ENCODE measurements at regions not wholly inside any gene's neighbourhood (a gene's known extent, or its start where the extent isn't known, plus 50 kb on each side); places are given as distances from the start of the nearest gene placed in this dataset.

GRCh38 chrX:124501586-124501985 is 155.2 kb downstream of the SH2D1A start:
- H3K27ac ChIP-seq, result no peak overlapping the region
- TF ChIP-seq ZFX (IDR thresholded peaks at IDR 0.05), result no peak
- TF ChIP-seq CTCF (conservative IDR thresholded peaks at IDR 0.05), result no peak

- no peak overlapping the region for H3K27ac ChIP-seq
Measured at GRCh38 chrX:124502166-124502565, 155.8 kb downstream of the SH2D1A start.

GRCh38 chrX:124502599-124502998 is 156.2 kb downstream of the SH2D1A start:
- H3K27ac ChIP-seq, result no peak overlapping the region
- TF ChIP-seq ZFX (IDR thresholded peaks at IDR 0.05), result no peak
- TF ChIP-seq CTCF (conservative IDR thresholded peaks at IDR 0.05), result no peak

More at GRCh38 chrX:124502166-124502565, 155.8 kb downstream of the SH2D1A start:
- TF ChIP-seq CTCF (conservative IDR thresholded peaks at IDR 0.05) (no peak), ZFX (IDR thresholded peaks at IDR 0.05) (no peak)

- TF ChIP-seq ZFX (IDR thresholded peaks at IDR 0.05), result no peak
- TF ChIP-seq CTCF (conservative IDR thresholded peaks at IDR 0.05), result no peak
- H3K27ac ChIP-seq, result no peak overlapping the region
Measured at GRCh38 chrX:124504111-124504983, 158.0 kb downstream of the SH2D1A start.

- TF ChIP-seq CTCF (conservative IDR thresholded peaks at IDR 0.05), result no peak
- H3K27ac ChIP-seq, result no peak overlapping the region
Measured at GRCh38 chrX:124506066-124506465, 159.7 kb downstream of the SH2D1A start.

- H3K27ac ChIP-seq, result no peak overlapping the region
Measured at GRCh38 chrX:124507246-124507645, 160.9 kb downstream of the SH2D1A start.

More at GRCh38 chrX:124507246-124507645, 160.9 kb downstream of the SH2D1A start:
- TF ChIP-seq CTCF (conservative IDR thresholded peaks at IDR 0.05), result no peak
